ENCODE measurements at regions not wholly inside any gene's neighbourhood (a gene's known extent, or its start where the extent isn't known, plus 50 kb on each side); places are given as distances from the start of the nearest gene placed in this dataset.

DNA sequence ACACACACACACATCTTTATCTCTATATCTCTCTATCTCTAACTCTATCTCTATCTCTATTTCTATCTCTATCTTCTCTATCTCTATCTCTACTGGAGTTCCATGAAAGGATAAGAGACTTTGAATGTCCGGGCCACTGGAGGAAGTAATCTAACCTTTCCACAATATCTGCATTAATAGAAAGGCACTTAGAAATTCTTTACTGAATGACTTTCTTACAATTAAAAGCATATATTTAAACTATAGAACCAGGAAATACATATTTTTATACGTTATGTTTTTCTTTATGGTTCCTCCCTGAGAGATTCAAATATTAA lies 234.9 kb downstream of the TRIB2 start (continued):
- TF ChIP-seq, protein P1, sequence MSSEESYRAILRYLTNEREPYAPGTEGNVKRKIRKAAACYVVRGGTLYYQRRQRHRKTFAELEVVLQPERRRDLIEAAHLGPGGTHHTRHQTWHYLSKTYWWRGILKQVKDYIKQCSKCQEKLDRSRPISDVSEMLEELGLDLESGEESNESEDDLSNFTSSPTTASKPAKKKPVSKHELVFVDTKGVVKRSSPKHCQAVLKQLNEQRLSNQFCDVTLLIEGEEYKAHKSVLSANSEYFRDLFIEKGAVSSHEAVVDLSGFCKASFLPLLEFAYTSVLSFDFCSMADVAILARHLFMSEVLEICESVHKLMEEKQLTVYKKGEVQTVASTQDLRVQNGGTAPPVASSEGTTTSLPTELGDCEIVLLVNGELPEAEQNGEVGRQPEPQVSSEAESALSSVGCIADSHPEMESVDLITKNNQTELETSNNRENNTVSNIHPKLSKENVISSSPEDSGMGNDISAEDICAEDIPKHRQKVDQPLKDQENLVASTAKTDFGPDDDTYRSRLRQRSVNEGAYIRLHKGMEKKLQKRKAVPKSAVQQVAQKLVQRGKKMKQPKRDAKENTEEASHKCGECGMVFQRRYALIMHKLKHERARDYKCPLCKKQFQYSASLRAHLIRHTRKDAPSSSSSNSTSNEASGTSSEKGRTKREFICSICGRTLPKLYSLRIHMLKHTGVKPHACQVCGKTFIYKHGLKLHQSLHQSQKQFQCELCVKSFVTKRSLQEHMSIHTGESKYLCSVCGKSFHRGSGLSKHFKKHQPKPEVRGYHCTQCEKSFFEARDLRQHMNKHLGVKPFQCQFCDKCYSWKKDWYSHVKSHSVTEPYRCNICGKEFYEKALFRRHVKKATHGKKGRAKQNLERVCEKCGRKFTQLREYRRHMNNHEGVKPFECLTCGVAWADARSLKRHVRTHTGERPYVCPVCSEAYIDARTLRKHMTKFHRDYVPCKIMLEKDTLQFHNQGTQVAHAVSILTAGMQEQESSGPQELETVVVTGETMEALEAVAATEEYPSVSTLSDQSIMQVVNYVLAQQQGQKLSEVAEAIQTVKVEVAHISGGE (CRISPR knock-in tag; IDR thresholded peaks at IDR 0.05), result no peak
- no peak for TF ChIP-seq CBFB (IDR thresholded peaks at IDR 0.05; ENCODE audit: low read depth)

- H3K27ac ChIP-seq (ENCODE audit: control insufficient read depth, insufficient read depth), result no peak overlapping the region
- RAD21 ChIA-PET (ENCODE audit: unreplicated experiment), result no interaction called here
- H3K9me3 ChIP-seq (replicated peaks; ENCODE audit: control insufficient read depth, insufficient read depth, low read length), result no peaks in the 10 kb centered on the region
- no peak overlapping the region for H3K4me2 ChIP-seq (ENCODE audit: control insufficient read depth, insufficient read depth)
- SMC1A ChIA-PET (ENCODE audit: uncharacterized antibody, unreplicated experiment), result no interaction called here
- 36% methylated on average over 2 of the region's 2 CpGs for whole genome bisulfite sequencing (ENCODE audit: insufficient coverage, insufficient replicate concordance, low lambda C conversion rate, missing lambda C conversion rate)
- H3K36me3 ChIP-seq (ENCODE audit: control insufficient read depth in 2 of 2, insufficient read depth in 2 of 2, low read length in 1 of 2), result no peaks in the 10 kb centered on the region
- no peak for TF ChIP-seq MEF2B (IDR thresholded peaks at IDR 0.05; ENCODE audit: partially characterized antibody, poor library complexity, severe bottlenecking)
- no peak for TF ChIP-seq ZNF207 (IDR thresholded peaks at IDR 0.05; ENCODE audit: borderline replicate concordance)
- no peak for TF ChIP-seq GABPA (IDR thresholded peaks at IDR 0.05; ENCODE audit: low read depth)
- TF ChIP-seq, protein P2, sequence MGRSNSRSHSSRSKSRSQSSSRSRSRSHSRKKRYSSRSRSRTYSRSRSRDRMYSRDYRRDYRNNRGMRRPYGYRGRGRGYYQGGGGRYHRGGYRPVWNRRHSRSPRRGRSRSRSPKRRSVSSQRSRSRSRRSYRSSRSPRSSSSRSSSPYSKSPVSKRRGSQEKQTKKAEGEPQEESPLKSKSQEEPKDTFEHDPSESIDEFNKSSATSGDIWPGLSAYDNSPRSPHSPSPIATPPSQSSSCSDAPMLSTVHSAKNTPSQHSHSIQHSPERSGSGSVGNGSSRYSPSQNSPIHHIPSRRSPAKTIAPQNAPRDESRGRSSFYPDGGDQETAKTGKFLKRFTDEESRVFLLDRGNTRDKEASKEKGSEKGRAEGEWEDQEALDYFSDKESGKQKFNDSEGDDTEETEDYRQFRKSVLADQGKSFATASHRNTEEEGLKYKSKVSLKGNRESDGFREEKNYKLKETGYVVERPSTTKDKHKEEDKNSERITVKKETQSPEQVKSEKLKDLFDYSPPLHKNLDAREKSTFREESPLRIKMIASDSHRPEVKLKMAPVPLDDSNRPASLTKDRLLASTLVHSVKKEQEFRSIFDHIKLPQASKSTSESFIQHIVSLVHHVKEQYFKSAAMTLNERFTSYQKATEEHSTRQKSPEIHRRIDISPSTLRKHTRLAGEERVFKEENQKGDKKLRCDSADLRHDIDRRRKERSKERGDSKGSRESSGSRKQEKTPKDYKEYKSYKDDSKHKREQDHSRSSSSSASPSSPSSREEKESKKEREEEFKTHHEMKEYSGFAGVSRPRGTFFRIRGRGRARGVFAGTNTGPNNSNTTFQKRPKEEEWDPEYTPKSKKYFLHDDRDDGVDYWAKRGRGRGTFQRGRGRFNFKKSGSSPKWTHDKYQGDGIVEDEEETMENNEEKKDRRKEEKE (IDR thresholded peaks at IDR 0.05), result no peak
- TF ChIP-seq, protein P1 (CRISPR knock-in tag; IDR thresholded peaks at IDR 0.05), result no peak
- no peak for TF ChIP-seq NR2C1 (IDR thresholded peaks at IDR 0.05)
- no peak for TF ChIP-seq TCF7 (IDR thresholded peaks at IDR 0.05; ENCODE audit: borderline replicate concordance)
- TF ChIP-seq, protein P3, sequence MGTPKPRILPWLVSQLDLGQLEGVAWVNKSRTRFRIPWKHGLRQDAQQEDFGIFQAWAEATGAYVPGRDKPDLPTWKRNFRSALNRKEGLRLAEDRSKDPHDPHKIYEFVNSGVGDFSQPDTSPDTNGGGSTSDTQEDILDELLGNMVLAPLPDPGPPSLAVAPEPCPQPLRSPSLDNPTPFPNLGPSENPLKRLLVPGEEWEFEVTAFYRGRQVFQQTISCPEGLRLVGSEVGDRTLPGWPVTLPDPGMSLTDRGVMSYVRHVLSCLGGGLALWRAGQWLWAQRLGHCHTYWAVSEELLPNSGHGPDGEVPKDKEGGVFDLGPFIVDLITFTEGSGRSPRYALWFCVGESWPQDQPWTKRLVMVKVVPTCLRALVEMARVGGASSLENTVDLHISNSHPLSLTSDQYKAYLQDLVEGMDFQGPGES (IDR thresholded peaks at IDR 0.05), result no peak
- no peak for TF ChIP-seq HDAC6 (IDR thresholded peaks at IDR 0.05; ENCODE audit: unreplicated experiment)
- H2AFZ ChIP-seq (ENCODE audit: control insufficient read depth, low read depth, low read length), result no peak overlapping the region
- in situ Hi-C loops (cut with MboI) (no loop called here), intact Hi-C loops (cut with micrococcal nuclease; ENCODE audit: unreplicated experiment) (no loop called here)
- H3K27me3 ChIP-seq (replicated peaks in 1 of 2; ENCODE audit: control insufficient read depth in 2 of 2, insufficient read depth in 2 of 2, low read length in 1 of 2), result no peaks in the 10 kb centered on the region; a peak in 1 of 4 replicates
- no peaks in the 10 kb centered on the region for H3K79me2 ChIP-seq (ENCODE audit: control insufficient read depth, insufficient read depth, low read length)
- no peak overlapping the region for H3K4me3 ChIP-seq
- POLR2A ChIA-PET, result no interaction called here
- no peaks in the 10 kb centered on the region for H4K20me1 ChIP-seq (ENCODE audit: control insufficient read depth, insufficient read depth)
- no peak for FAIRE-seq
- CTCF ChIA-PET, result interaction anchor here (0.6 kb wide), 1 partner anchor 202 kb away, joined by 3 read pairs; no protein-coding TSS in a partner anchor
- no TSS peak for BruUV-seq (replicated peaks)
- no peak for DNase-seq (ENCODE audit: low read depth, low spot score)
- H3K9ac ChIP-seq (ENCODE audit: control insufficient read depth, insufficient read depth, low read length), result no peak overlapping the region
- H3K4me1 ChIP-seq (ENCODE audit: control insufficient read depth, insufficient read depth, low read length), result no peaks in the 10 kb centered on the region
- no peak for ATAC-seq
Measured at GRCh38 chr2:12953596-12953995, 236.9 kb downstream of the TRIB2 start.
